ENCODE measurements at regions not wholly inside any gene's neighbourhood (a gene's known extent, or its start where the extent isn't known, plus 50 kb on each side); places are given as distances from the start of the nearest gene placed in this dataset.

DNA sequence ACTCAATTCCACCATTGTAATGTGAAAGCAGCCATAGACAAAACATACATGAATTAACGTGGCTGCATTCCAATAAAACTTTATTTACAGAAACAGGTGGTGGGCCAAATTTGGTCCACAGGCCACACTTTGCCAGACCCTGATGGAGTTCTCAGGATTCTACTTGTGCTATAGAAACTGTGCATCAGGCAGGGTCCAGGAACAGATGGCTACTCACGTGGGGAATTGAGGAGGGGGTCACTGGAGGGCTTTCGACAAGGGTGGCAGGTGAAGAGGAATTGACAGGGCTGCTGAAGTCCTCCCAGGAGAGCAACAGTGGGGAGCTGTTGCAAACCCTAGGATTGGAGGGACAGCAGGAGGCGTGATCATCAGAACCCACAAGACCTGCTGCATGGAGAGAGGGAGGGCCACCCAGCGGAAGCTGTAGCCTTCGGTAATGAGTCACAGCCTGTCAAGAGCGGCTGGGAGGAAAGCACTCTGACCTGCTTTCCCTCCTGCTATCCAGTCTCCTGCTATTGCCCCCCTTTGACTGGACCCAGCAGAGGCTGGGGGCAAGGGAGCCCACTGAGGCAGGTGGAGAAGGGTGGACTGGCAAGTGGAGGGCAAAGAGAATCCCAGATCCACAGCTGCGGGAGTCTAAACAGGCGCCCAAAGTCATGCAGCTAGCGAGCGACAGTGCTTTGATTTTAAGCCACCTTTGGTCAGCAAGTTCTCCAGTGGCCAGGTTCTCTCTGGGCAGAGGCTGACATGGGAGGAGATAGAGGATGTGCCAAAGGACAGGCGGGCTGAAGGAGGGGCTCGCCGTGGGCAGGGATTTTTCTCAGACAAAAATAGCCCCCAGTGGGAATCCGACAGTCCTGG is 138.3 kb upstream of the SMIM23 start:
- TF ChIP-seq CTCF (IDR thresholded peaks at IDR 0.05) (no peak), POLR2AphosphoS5 (IDR thresholded peaks at IDR 0.05; ENCODE audit: low read depth, low read length) (no peak), SIN3A (IDR thresholded peaks at IDR 0.05; ENCODE audit: borderline replicate concordance, insufficient read depth, low read depth, low read length) (no peak), REST (IDR thresholded peaks at IDR 0.05; ENCODE audit: insufficient read depth in 1 of 2, low read depth in 2 of 2, low read length in 1 of 2) (no peak), TCF7L2 (IDR thresholded peaks at IDR 0.05; ENCODE audit: low read depth, low read length) (no peak)

Data from Panc1 (cell line).